ENCODE measurements at regions not wholly inside any gene's neighbourhood (a gene's known extent, or its start where the extent isn't known, plus 50 kb on each side); places are given as distances from the start of the nearest gene placed in this dataset.
A peak's percentile ranks its signal among the peaks of the same experiment; 100 is the strongest.

GRCh38 chr6:142534076-142534475 is 232.3 kb downstream of the ADGRG6 start:
- Histone ChIP-seq H3K36me3 (ENCODE audit: control insufficient read depth in 3 of 3, insufficient read depth in 3 of 3, low read length in 3 of 3) (no peaks in the 10 kb centered on the region), H3K4me3 (ENCODE audit: low read length in 3 of 3) (no peak overlapping the region), H3K9ac (ENCODE audit: low read depth in 1 of 3, low read length in 3 of 3) (no peak overlapping the region), H3K27me3 (ENCODE audit: control insufficient read depth in 3 of 3, insufficient read depth in 3 of 3, low read length in 3 of 3) (no peaks in the 10 kb centered on the region), H3K4me1 (ENCODE audit: control insufficient read depth in 3 of 3, insufficient read depth in 3 of 3, low read length in 3 of 3) (no peaks in the 10 kb centered on the region), H3K9me3 (ENCODE audit: control insufficient read depth in 3 of 3, low read length in 3 of 3) (no peaks in the 10 kb centered on the region), H3K27ac (ENCODE audit: low read depth, low read length) (no peak overlapping the region)

- Histone ChIP-seq H3K9ac (ENCODE audit: low read depth in 1 of 3, low read length in 3 of 3) (no peak overlapping the region), H3K4me1 (ENCODE audit: control insufficient read depth in 3 of 3, insufficient read depth in 3 of 3, low read length in 3 of 3) (no peaks in the 10 kb centered on the region)
These were observed 232.7 kb downstream of the ADGRG6 start for GRCh38 chr6:142534484-142534883.

GRCh38 chr6:142537612-142538478 is 236.0 kb downstream of the ADGRG6 start:
- Histone ChIP-seq H3K27ac (ENCODE audit: low read depth, low read length) (no peak overlapping the region), H3K4me3 (ENCODE audit: low read length in 3 of 3) (no peak overlapping the region), H3K36me3 (ENCODE audit: control insufficient read depth in 3 of 3, insufficient read depth in 3 of 3, low read length in 3 of 3) (no peaks in the 10 kb centered on the region), H3K27me3 (ENCODE audit: control insufficient read depth in 3 of 3, insufficient read depth in 3 of 3, low read length in 3 of 3) (no peaks in the 10 kb centered on the region), H3K9me3 (ENCODE audit: control insufficient read depth in 3 of 3, low read length in 3 of 3) (no peaks in the 10 kb centered on the region), H3K9ac (ENCODE audit: low read depth in 1 of 3, low read length in 3 of 3) (no peak overlapping the region), H3K4me1 (ENCODE audit: control insufficient read depth in 3 of 3, insufficient read depth in 3 of 3, low read length in 3 of 3) (no peaks in the 10 kb centered on the region)

More at GRCh38 chr6:142534484-142534883, 232.7 kb downstream of the ADGRG6 start:
- H3K27me3 ChIP-seq (ENCODE audit: control insufficient read depth in 3 of 3, insufficient read depth in 3 of 3, low read length in 3 of 3) = no peaks in the 10 kb centered on the region
- H3K9me3 ChIP-seq (ENCODE audit: control insufficient read depth in 3 of 3, low read length in 3 of 3) = no peaks in the 10 kb centered on the region
- no peaks in the 10 kb centered on the region for H3K36me3 ChIP-seq (ENCODE audit: control insufficient read depth in 3 of 3, insufficient read depth in 3 of 3, low read length in 3 of 3)
- H3K4me3 ChIP-seq (ENCODE audit: low read length in 3 of 3) = no peak overlapping the region
- no peak overlapping the region for H3K27ac ChIP-seq (ENCODE audit: low read depth, low read length)

- Histone ChIP-seq H3K36me3 (ENCODE audit: control insufficient read depth in 3 of 3, insufficient read depth in 3 of 3, low read length in 3 of 3) (no peaks in the 10 kb centered on the region), H3K9me3 (ENCODE audit: control insufficient read depth in 3 of 3, low read length in 3 of 3) (no peaks in the 10 kb centered on the region), H3K27me3 (ENCODE audit: control insufficient read depth in 3 of 3, insufficient read depth in 3 of 3, low read length in 3 of 3) (no peaks in the 10 kb centered on the region), H3K4me1 (ENCODE audit: control insufficient read depth in 3 of 3, insufficient read depth in 3 of 3, low read length in 3 of 3) (no peaks in the 10 kb centered on the region), H3K4me3 (ENCODE audit: low read length in 3 of 3) (peak overlapping the region in 1 of 3 donors; percentile 18), H3K27ac (ENCODE audit: low read depth, low read length) (no peak overlapping the region), H3K9ac (ENCODE audit: low read depth in 1 of 3, low read length in 3 of 3) (no peak overlapping the region)
These were observed 241.0 kb downstream of the ADGRG6 start for GRCh38 chr6:142542704-142543233.

GRCh38 chr6:142543606-142544005 is 241.8 kb downstream of the ADGRG6 start:
- Histone ChIP-seq H3K9me3 (ENCODE audit: control insufficient read depth in 3 of 3, low read length in 3 of 3) (no peaks in the 10 kb centered on the region), H3K27ac (ENCODE audit: low read depth, low read length) (no peak overlapping the region), H3K27me3 (ENCODE audit: control insufficient read depth in 3 of 3, insufficient read depth in 3 of 3, low read length in 3 of 3) (no peaks in the 10 kb centered on the region), H3K36me3 (ENCODE audit: control insufficient read depth in 3 of 3, insufficient read depth in 3 of 3, low read length in 3 of 3) (no peaks in the 10 kb centered on the region), H3K4me3 (ENCODE audit: low read length in 3 of 3) (no peak overlapping the region), H3K9ac (ENCODE audit: low read depth in 1 of 3, low read length in 3 of 3) (no peak overlapping the region), H3K4me1 (ENCODE audit: control insufficient read depth in 3 of 3, insufficient read depth in 3 of 3, low read length in 3 of 3) (no peaks in the 10 kb centered on the region)

- H3K27me3 ChIP-seq (ENCODE audit: control insufficient read depth in 3 of 3, insufficient read depth in 3 of 3, low read length in 3 of 3) = no peaks in the 10 kb centered on the region
- H3K27ac ChIP-seq (ENCODE audit: low read depth, low read length) = no peak overlapping the region
- no peaks in the 10 kb centered on the region for H3K4me1 ChIP-seq (ENCODE audit: control insufficient read depth in 3 of 3, insufficient read depth in 3 of 3, low read length in 3 of 3)
These were observed 242.5 kb downstream of the ADGRG6 start for GRCh38 chr6:142544199-142544838.

GRCh38 chr6:142545147-142545546 is 243.3 kb downstream of the ADGRG6 start:
- Histone ChIP-seq H3K36me3 (ENCODE audit: control insufficient read depth in 3 of 3, insufficient read depth in 3 of 3, low read length in 3 of 3) (no peaks in the 10 kb centered on the region), H3K9me3 (ENCODE audit: control insufficient read depth in 3 of 3, low read length in 3 of 3) (no peaks in the 10 kb centered on the region), H3K4me1 (ENCODE audit: control insufficient read depth in 3 of 3, insufficient read depth in 3 of 3, low read length in 3 of 3) (no peaks in the 10 kb centered on the region), H3K9ac (ENCODE audit: low read depth in 1 of 3, low read length in 3 of 3) (no peak overlapping the region), H3K4me3 (ENCODE audit: low read length in 3 of 3) (no peak overlapping the region), H3K27me3 (ENCODE audit: control insufficient read depth in 3 of 3, insufficient read depth in 3 of 3, low read length in 3 of 3) (no peaks in the 10 kb centered on the region), H3K27ac (ENCODE audit: low read depth, low read length) (no peak overlapping the region)

More at GRCh38 chr6:142544199-142544838, 242.5 kb downstream of the ADGRG6 start:
- Histone ChIP-seq H3K36me3 (ENCODE audit: control insufficient read depth in 3 of 3, insufficient read depth in 3 of 3, low read length in 3 of 3) (no peaks in the 10 kb centered on the region), H3K9me3 (ENCODE audit: control insufficient read depth in 3 of 3, low read length in 3 of 3) (no peaks in the 10 kb centered on the region), H3K4me3 (ENCODE audit: low read length in 3 of 3) (no peak overlapping the region), H3K9ac (ENCODE audit: low read depth in 1 of 3, low read length in 3 of 3) (no peak overlapping the region)

- H3K27me3 ChIP-seq (ENCODE audit: control insufficient read depth in 3 of 3, insufficient read depth in 3 of 3, low read length in 3 of 3) = no peaks in the 10 kb centered on the region
- no peaks in the 10 kb centered on the region for H3K9me3 ChIP-seq (ENCODE audit: control insufficient read depth in 3 of 3, low read length in 3 of 3)
- no peak overlapping the region for H3K4me3 ChIP-seq (ENCODE audit: low read length in 3 of 3)
- no peak overlapping the region for H3K9ac ChIP-seq (ENCODE audit: low read depth in 1 of 3, low read length in 3 of 3)
- H3K4me1 ChIP-seq (ENCODE audit: control insufficient read depth in 3 of 3, insufficient read depth in 3 of 3, low read length in 3 of 3) = peaks cover 0 to 4% (median 3%) of the 10 kb centered on the region in 3 donors
- no peak overlapping the region for H3K27ac ChIP-seq (ENCODE audit: low read depth, low read length)
- no peaks in the 10 kb centered on the region for H3K36me3 ChIP-seq (ENCODE audit: control insufficient read depth in 3 of 3, insufficient read depth in 3 of 3, low read length in 3 of 3)
These were observed 246.8 kb downstream of the ADGRG6 start for GRCh38 chr6:142548566-142548965.

- H3K36me3 ChIP-seq (ENCODE audit: control insufficient read depth in 3 of 3, insufficient read depth in 3 of 3, low read length in 3 of 3) = no peaks in the 10 kb centered on the region
- H3K4me1 ChIP-seq (ENCODE audit: control insufficient read depth in 3 of 3, insufficient read depth in 3 of 3, low read length in 3 of 3) = peaks cover 0 to 4% (median 3%) of the 10 kb centered on the region in 3 donors
- H3K27me3 ChIP-seq (ENCODE audit: control insufficient read depth in 3 of 3, insufficient read depth in 3 of 3, low read length in 3 of 3) = no peaks in the 10 kb centered on the region
- H3K4me3 ChIP-seq (ENCODE audit: low read length in 3 of 3) = no peak overlapping the region
- no peak overlapping the region for H3K27ac ChIP-seq (ENCODE audit: low read depth, low read length)
- H3K9me3 ChIP-seq (ENCODE audit: control insufficient read depth in 3 of 3, low read length in 3 of 3) = no peaks in the 10 kb centered on the region
- no peak overlapping the region for H3K9ac ChIP-seq (ENCODE audit: low read depth in 1 of 3, low read length in 3 of 3)
These were observed 248.7 kb downstream of the ADGRG6 start for GRCh38 chr6:142550310-142551063.

Measured in skeletal muscle tissue (tissue), 3 donors.